Ascending aorta (tissue), 2 donors: ENCODE measurements at regions not wholly inside any gene's neighbourhood (a gene's known extent, or its start where the extent isn't known, plus 50 kb on each side); places are given as distances from the start of the nearest gene placed in this dataset.

Source experiments
- DNase-seq, 2 donors: peaks; one replicate each; pipeline ENCODE4 v3.0.0-alpha.2; 2019; ENCODE audit warnings: low spot score in 2 of 2
- H3K27ac ChIP-seq, 2 donors: fragments of 200-600 bp; sonication (generic); one replicate each; pipeline ENCODE4 v1.5.1; 2016 to 2017; ENCODE audit warnings: mild to moderate bottlenecking in 1 of 2
- H3K27me3 ChIP-seq: fragments of 200-600 bp; sonication (generic); one replicate; pipeline ENCODE4 v1.5.1; 2017
- H3K36me3 ChIP-seq, 2 donors: fragments of 200-600 bp; sonication (generic); one replicate each; pipeline ENCODE4 v1.5.1; 2016
- H3K4me1 ChIP-seq, 2 donors: fragments of 200-600 bp; sonication (generic); one replicate each; pipeline ENCODE4 v1.5.1; 2016 to 2017; ENCODE audit warnings: mild to moderate bottlenecking in 1 of 2
- H3K4me3 ChIP-seq, 2 donors: fragments of 200-600 bp; sonication (generic); one replicate each; pipeline ENCODE4 v1.5.1; 2016 to 2017; ENCODE audit warnings: mild to moderate bottlenecking in 1 of 2
- H3K9me3 ChIP-seq, 2 donors: fragments of 200-600 bp; sonication (generic); one replicate each; pipeline ENCODE4 v1.5.1; 2016
- intact Hi-C: fragments of 100-400 bp; cut with DNase I; formaldehyde crosslinking; loops from one replicate; pipeline ENCODE4 v1.15.1; 2023
- TF ChIP-seq, protein P1 (sequence below), 3 experiments: fragments of 200-600 bp in 2 of 3; fragments of 450-650 bp in 1 of 3; sonication (generic) in 2 of 3; IDR thresholded peaks; one replicate each; pipeline ENCODE4 v1.5.1; 2016 to 2019; ENCODE audit warnings: antibody characterized with exemption in 3 of 3, mild to moderate bottlenecking in 1 of 3, moderate library complexity in 1 of 3

- no peaks in the 10 kb centered on the region for H3K27me3 ChIP-seq
- H3K9me3 ChIP-seq, result no peaks in the 10 kb centered on the region
- intact Hi-C loops, result no loop called here
- TF ChIP-seq, protein P1, sequence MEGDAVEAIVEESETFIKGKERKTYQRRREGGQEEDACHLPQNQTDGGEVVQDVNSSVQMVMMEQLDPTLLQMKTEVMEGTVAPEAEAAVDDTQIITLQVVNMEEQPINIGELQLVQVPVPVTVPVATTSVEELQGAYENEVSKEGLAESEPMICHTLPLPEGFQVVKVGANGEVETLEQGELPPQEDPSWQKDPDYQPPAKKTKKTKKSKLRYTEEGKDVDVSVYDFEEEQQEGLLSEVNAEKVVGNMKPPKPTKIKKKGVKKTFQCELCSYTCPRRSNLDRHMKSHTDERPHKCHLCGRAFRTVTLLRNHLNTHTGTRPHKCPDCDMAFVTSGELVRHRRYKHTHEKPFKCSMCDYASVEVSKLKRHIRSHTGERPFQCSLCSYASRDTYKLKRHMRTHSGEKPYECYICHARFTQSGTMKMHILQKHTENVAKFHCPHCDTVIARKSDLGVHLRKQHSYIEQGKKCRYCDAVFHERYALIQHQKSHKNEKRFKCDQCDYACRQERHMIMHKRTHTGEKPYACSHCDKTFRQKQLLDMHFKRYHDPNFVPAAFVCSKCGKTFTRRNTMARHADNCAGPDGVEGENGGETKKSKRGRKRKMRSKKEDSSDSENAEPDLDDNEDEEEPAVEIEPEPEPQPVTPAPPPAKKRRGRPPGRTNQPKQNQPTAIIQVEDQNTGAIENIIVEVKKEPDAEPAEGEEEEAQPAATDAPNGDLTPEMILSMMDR (IDR thresholded peaks at IDR 0.05), result no peak
- no peak overlapping the region for H3K27ac ChIP-seq
- no peak for DNase-seq
- H3K36me3 ChIP-seq, result no peaks in the 10 kb centered on the region
- no peaks in the 10 kb centered on the region for H3K4me1 ChIP-seq
- no peak overlapping the region for H3K4me3 ChIP-seq
Observed at GRCh38 chr10:26621243-26621888, 76.1 kb upstream of the PDSS1 start.

- peak in 1 of 2 donors; percentile 70 for DNase-seq
- Histone ChIP-seq H3K36me3 (no peaks in the 10 kb centered on the region), H3K9me3 (no peaks in the 10 kb centered on the region), H3K4me3 (peak overlapping the region; percentile 26 to 51), H3K27me3 (no peaks in the 10 kb centered on the region), H3K27ac (no peak overlapping the region), H3K4me1 (no peaks in the 10 kb centered on the region)
- intact Hi-C loops, result no loop called here
- TF ChIP-seq, protein P1 (IDR thresholded peaks at IDR 0.05), result no peak
Observed at GRCh38 chr10:26621889-26622711, 75.4 kb upstream of the PDSS1 start.

GRCh38 chr10:26622891-26623290 lies 74.6 kb upstream of the PDSS1 start:
- Histone ChIP-seq H3K4me3 (no peak overlapping the region), H3K36me3 (no peaks in the 10 kb centered on the region), H3K27me3 (no peaks in the 10 kb centered on the region), H3K4me1 (no peaks in the 10 kb centered on the region), H3K27ac (no peak overlapping the region), H3K9me3 (no peaks in the 10 kb centered on the region)
- intact Hi-C loops, result no loop called here
- TF ChIP-seq, protein P1 (IDR thresholded peaks at IDR 0.05), result no peak
- DNase-seq, result no peak

DNA sequence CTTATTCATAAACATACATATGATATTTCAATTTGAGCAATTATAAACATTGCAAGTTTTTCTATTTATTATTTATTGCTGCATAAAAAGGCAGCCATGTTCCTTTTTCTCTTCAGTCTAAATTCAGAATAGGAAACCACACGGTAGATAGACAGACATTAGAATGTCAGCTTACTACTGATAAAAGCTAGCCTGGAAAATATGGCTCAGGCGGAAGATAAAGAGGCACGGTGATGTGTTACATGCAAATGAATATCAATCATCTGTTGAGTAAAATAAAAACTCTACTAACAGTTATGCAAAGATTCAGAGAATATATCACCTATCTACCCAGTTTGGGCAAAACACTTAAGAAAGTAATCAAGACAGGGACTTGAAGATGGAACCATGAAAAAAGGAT lies 73.5 kb upstream of the PDSS1 start:
- intact Hi-C loops, result no loop called here
- Histone ChIP-seq H3K27ac (no peak overlapping the region), H3K27me3 (no peaks in the 10 kb centered on the region), H3K36me3 (no peaks in the 10 kb centered on the region), H3K9me3 (no peaks in the 10 kb centered on the region), H3K4me3 (no peak overlapping the region), H3K4me1 (no peaks in the 10 kb centered on the region)
- TF ChIP-seq, protein P1 (IDR thresholded peaks at IDR 0.05), result no peak
- DNase-seq, result no peak

DNA sequence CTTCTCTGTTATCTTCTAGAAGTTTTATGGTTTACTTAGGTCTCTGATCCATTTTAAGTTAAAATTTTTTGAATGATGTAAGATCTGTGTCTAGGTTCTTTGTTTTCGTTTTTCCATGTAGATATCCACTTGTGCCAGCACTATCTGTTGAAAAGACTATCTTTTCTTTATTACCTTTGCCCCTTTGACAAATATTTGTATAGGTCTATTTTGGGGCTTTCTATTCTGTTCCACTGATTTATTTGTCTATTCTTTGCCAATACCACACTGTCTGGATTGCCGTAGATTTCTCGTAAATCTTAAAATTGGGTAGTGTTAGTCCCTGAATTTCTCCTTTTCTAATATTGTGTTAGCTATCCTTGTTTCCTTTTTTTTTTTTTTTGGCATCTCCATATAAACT lies 71.4 kb upstream of the PDSS1 start:
- TF ChIP-seq, protein P1 (IDR thresholded peaks at IDR 0.05), result no peak
- no peak overlapping the region for H3K4me3 ChIP-seq
- no peak overlapping the region for H3K27ac ChIP-seq
- no peaks in the 10 kb centered on the region for H3K27me3 ChIP-seq
- intact Hi-C loops, result no loop called here
- no peak for DNase-seq
- H3K4me1 ChIP-seq, result no peaks in the 10 kb centered on the region
- no peaks in the 10 kb centered on the region for H3K36me3 ChIP-seq
- H3K9me3 ChIP-seq, result no peaks in the 10 kb centered on the region
